OCI-LY3 (cell line): ENCODE measurements at regions not wholly inside any gene's neighbourhood (a gene's known extent, or its start where the extent isn't known, plus 50 kb on each side); places are given as distances from the start of the nearest gene placed in this dataset.

Source experiments
- EZH2phosphoT487 ChIP-seq: fragments of 200-600 bp; shearing (Covaris generic); IDR thresholded peaks from 2 replicates; pipeline ENCODE4 v1.6.1; 2018; ENCODE audit warnings: antibody characterized with exemption, mixed run types, low read depth
- TF ChIP-seq, protein P1 (sequence below): fragments of 200-600, 300-600 bp; sonication (generic); IDR thresholded peaks from 2 replicates; pipeline ENCODE4 v1.5.1; 2014; ENCODE audit warnings: antibody characterized with exemption, low read length, low read depth

GRCh38 chr7:91492317-91492716 is 228.1 kb downstream of the FZD1 start:
- TF ChIP-seq, protein P1, sequence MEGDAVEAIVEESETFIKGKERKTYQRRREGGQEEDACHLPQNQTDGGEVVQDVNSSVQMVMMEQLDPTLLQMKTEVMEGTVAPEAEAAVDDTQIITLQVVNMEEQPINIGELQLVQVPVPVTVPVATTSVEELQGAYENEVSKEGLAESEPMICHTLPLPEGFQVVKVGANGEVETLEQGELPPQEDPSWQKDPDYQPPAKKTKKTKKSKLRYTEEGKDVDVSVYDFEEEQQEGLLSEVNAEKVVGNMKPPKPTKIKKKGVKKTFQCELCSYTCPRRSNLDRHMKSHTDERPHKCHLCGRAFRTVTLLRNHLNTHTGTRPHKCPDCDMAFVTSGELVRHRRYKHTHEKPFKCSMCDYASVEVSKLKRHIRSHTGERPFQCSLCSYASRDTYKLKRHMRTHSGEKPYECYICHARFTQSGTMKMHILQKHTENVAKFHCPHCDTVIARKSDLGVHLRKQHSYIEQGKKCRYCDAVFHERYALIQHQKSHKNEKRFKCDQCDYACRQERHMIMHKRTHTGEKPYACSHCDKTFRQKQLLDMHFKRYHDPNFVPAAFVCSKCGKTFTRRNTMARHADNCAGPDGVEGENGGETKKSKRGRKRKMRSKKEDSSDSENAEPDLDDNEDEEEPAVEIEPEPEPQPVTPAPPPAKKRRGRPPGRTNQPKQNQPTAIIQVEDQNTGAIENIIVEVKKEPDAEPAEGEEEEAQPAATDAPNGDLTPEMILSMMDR, result no peak
- no peak for TF ChIP-seq EZH2phosphoT487
